Pancreas (tissue), 10 donors: ENCODE measurements at regions not wholly inside any gene's neighbourhood (a gene's known extent, or its start where the extent isn't known, plus 50 kb on each side); places are given as distances from the start of the nearest gene placed in this dataset.

ENCODE experiments used
- ATAC-seq, 4 donors: fragments of 200-7000 bp; cut with Tn5 transposase; one replicate each; pipeline versions ENCODE4 v1.8.0 to v1.9.1; 2020; ENCODE audit warnings: mild to moderate bottlenecking in 4 of 4, moderate library complexity in 4 of 4
- DNase-seq, 6 donors: peaks; one replicate each; pipeline ENCODE4 v3.0.0-alpha.2; 2020
- FAIRE-seq: peaks from 2 replicates; lab custom pipeline; 2012; peaks lifted over from hg19 to GRCh38; lab: Jason Lieb, UNC
- H3K27ac ChIP-seq, 4 donors: fragments of 200-600 bp; sonication (generic); 1 replicate in 3 of 4; 2 replicates in 1 of 4; pipeline versions ENCODE4 v1.5.0 to v1.8.0; 2020
- H3K27me3 ChIP-seq, 4 donors: fragments of 200-600 bp; one replicate each; pipeline ENCODE4 v1.8.0; 2021
- H3K36me3 ChIP-seq, 3 donors: fragments of 200-600 bp; sonication (generic) in 1 of 3; one replicate each; pipeline versions ENCODE4 v1.5.0 to v1.8.0; 2020 to 2021
- H3K4me1 ChIP-seq, 3 donors: fragments of 200-600 bp; one replicate each; pipeline ENCODE4 v1.8.0; 2021
- H3K4me3 ChIP-seq, 4 donors: fragments of 200-600 bp; sonication (generic) in 2 of 4; one replicate each; pipeline versions ENCODE4 v1.5.0 to v1.8.0; 2020 to 2021
- H3K9me3 ChIP-seq, 4 donors: fragments of 200-600 bp; one replicate each; pipeline ENCODE4 v1.8.0; 2021
- WGBS, 2 donors: extraction: QIAGEN DNeasy Blood & Tissue Kit; methylation state at CpG; one replicate each; pipeline ENCODE4 v1.1.7; 2013; 5-methylcytosine and 5-hydroxymethylcytosine counted together
- intact Hi-C, 3 donors: fragments of 100-400 bp; cut with DNase I; formaldehyde crosslinking; loops; one replicate each; pipeline versions ENCODE4 v1.11.1 to v1.14.2; 2022
- TF ChIP-seq, protein P1 (sequence below), 4 donors: fragments of 200-600 bp; sonication (generic) in 3 of 4; IDR thresholded peaks; one replicate each; pipeline versions ENCODE4 v1.5.0 to v1.8.0; 2021; ENCODE audit warnings: antibody characterized with exemption in 4 of 4
- donor health status: healthy with polysubstance abuse.
- donor health status: DM: no; HTN: no; CAD: no; lungs with moderate emphysema.
- donor health status: DM: no; HTN: no; CAD: no.
- donor health status: control.
- donor health status: control.
- donor health status: Bipolar disorder and iron deficiency.
- donor health status: DM: yes; HTN: yes; CAD: no.
- donor health status: DM: no; HTN: no; CAD: no.
- donor health status: DM: no; HTN: no; CAD: no.
- donor health status: DM: yes; HTN: yes; CAD: no.

- no peak for FAIRE-seq
- no peak overlapping the region for H3K4me3 ChIP-seq
- H3K36me3 ChIP-seq = no peaks in the 10 kb centered on the region
- no peak overlapping the region for H3K27ac ChIP-seq
- H3K4me1 ChIP-seq = peaks cover 0 to 4% (median 0%) of the 10 kb centered on the region in 3 donors
- TF ChIP-seq, protein P1, sequence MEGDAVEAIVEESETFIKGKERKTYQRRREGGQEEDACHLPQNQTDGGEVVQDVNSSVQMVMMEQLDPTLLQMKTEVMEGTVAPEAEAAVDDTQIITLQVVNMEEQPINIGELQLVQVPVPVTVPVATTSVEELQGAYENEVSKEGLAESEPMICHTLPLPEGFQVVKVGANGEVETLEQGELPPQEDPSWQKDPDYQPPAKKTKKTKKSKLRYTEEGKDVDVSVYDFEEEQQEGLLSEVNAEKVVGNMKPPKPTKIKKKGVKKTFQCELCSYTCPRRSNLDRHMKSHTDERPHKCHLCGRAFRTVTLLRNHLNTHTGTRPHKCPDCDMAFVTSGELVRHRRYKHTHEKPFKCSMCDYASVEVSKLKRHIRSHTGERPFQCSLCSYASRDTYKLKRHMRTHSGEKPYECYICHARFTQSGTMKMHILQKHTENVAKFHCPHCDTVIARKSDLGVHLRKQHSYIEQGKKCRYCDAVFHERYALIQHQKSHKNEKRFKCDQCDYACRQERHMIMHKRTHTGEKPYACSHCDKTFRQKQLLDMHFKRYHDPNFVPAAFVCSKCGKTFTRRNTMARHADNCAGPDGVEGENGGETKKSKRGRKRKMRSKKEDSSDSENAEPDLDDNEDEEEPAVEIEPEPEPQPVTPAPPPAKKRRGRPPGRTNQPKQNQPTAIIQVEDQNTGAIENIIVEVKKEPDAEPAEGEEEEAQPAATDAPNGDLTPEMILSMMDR (IDR thresholded peaks at IDR 0.05) = no peak
- 49 to 57% methylated on average over 7 of the region's 7 CpGs for WGBS, 2 donors
- no peak for ATAC-seq
- intact Hi-C loops = no loop called here
- no peak for DNase-seq
- H3K9me3 ChIP-seq = no peaks in the 10 kb centered on the region
- H3K27me3 ChIP-seq = no peaks in the 10 kb centered on the region
Observed at GRCh38 chr10:29688230-29688661, 53.5 kb upstream of the SVIL start.

DNA sequence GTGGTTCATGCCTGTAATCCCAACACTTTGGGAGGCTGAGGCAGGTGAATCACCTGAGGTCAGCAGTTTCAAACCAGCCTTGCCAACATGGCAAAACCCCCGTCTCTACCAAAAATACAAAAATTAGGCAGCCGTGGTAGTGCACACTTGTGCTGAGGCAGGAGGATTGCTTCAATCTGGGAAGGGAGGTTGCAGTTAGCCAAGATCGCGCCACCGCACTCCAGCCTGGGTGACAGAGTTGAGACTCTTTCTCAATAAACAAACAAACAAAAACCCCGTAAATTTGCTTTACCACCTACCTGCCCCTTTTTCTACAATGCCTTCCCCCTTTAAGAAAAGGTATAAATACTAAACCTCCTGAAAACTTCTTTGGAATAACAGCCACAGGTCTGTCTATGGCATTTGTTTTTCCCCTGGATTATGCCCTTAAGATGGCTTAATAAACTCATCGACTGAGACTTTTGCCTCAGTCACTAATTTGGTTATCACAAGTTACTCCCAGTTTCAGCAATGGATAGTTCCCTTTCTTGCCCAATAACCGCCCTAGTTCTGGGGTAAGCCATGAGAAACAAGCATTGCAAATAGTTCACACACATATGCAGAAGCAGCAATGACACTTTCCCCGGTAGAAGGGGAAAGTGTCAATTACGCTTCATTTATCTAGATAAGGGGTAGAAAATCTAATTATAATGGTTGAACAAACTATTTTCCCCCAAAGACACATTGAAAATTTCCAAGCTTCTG, 52.8 kb upstream of the SVIL start:
- Histone ChIP-seq H3K36me3 (no peaks in the 10 kb centered on the region), H3K27ac (no peak overlapping the region), H3K4me1 (peaks cover 0 to 4% (median 0%) of the 10 kb centered on the region in 3 donors), H3K27me3 (no peaks in the 10 kb centered on the region), H3K4me3 (no peak overlapping the region), H3K9me3 (no peaks in the 10 kb centered on the region)
- DNase-seq (no peak), ATAC-seq (no peak), FAIRE-seq (no peak)
- TF ChIP-seq, protein P1 (IDR thresholded peaks at IDR 0.05) = no peak
- 88 to 90% methylated on average over 10 of the region's 10 CpGs for WGBS, 2 donors
- intact Hi-C loops = no loop called here

DNA sequence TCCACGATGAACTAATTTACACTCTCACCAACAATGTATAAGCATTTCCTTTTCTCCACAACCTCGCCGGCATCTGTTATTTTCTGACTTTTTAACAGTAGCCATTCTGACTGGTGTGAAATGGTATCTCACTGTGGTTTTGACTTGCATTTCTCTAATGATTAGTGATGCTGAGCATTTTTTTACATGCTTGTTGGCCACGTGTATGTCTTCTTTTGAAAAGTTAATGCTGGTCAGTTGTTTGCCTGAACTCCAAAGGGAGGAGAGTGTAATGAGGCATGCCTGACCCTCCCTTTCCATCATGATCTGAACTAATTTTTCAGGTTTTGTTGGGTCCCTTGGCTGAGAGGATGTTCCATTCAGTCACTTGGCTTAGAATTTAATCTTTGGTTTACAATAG, 50.7 kb upstream of the SVIL start:
- H3K27ac ChIP-seq = no peak overlapping the region
- no peak overlapping the region for H3K4me3 ChIP-seq
- ATAC-seq = no peak
- WGBS, 2 donors = 87 to 92% methylated on average over 4 of the region's 4 CpGs
- no peaks in the 10 kb centered on the region for H3K36me3 ChIP-seq
- TF ChIP-seq, protein P1 (IDR thresholded peaks at IDR 0.05) = no peak
- H3K4me1 ChIP-seq = no peaks in the 10 kb centered on the region
- H3K9me3 ChIP-seq = no peaks in the 10 kb centered on the region
- no peak for FAIRE-seq
- H3K27me3 ChIP-seq = no peaks in the 10 kb centered on the region
- no peak for DNase-seq
- intact Hi-C loops = no loop called here
